Activated naive CD4-positive, alpha-beta T cell treated with anti-CD3 and anti-CD28 coated beads, Interleukin-2, amount 10 ng/mL, durations not matched to agents 7 days and 5 days (primary cell): ENCODE measurements at regions not wholly inside any gene's neighbourhood (a gene's known extent, or its start where the extent isn't known, plus 50 kb on each side); places are given as distances from the start of the nearest gene placed in this dataset.

ENCODE experiments used
- CTCF ChIA-PET: fragments of 350-600 bp; sonication (Branson Sonifier 250); formaldehyde crosslinking; loops from one replicate; lab custom pipeline; 2021; ENCODE audit warnings: antibody characterized with exemption; lab: Charles Lee
- DNase-seq: peaks from one replicate; pipeline ENCODE4 v3.0.0-alpha.2; 2020
- H3K27ac Mint-ChIP-seq: one replicate; pipeline ENCODE4 v1.8.0; 2021; ENCODE audit warnings: mild to moderate bottlenecking, moderate library complexity, mixed read lengths
- H3K27me3 Mint-ChIP-seq: one replicate; pipeline ENCODE4 v1.8.0; 2021; ENCODE audit warnings: mild to moderate bottlenecking, mixed read lengths
- H3K36me3 Mint-ChIP-seq: one replicate; pipeline ENCODE4 v1.8.0; 2021; ENCODE audit warnings: mixed read lengths
- H3K4me1 Mint-ChIP-seq: one replicate; pipeline ENCODE4 v1.8.0; 2021; ENCODE audit warnings: mixed read lengths
- H3K4me3 Mint-ChIP-seq: one replicate; pipeline ENCODE4 v1.8.0; 2021; ENCODE audit warnings: mild to moderate bottlenecking, moderate library complexity, mixed read lengths
- H3K9me3 Mint-ChIP-seq: one replicate; pipeline ENCODE4 v1.8.0; 2021; ENCODE audit warnings: mixed read lengths

DNA sequence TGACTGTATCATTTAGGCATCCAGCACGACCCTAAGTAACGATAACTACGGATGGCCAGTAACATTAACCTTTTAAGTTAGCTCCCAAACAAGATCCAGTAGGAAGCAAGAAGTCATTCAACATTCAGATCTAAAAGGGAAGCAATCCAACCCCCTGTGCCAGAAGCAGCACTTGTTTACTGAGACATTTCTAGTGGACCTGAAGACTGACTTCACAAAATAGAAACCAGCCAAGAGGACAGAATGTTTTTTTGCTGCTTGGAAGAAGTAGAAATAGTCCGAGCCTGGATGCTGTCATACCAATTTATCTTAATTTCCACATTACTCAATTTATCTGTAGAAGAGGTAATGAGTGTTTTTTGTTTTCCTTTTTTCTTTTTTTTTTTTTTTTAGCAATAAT lies 88.0 kb upstream of the CTTNBP2 start:
- Mint-ChIP-seq H3K27ac (no peak overlapping the region), H3K36me3 (no peaks in the 10 kb centered on the region), H3K4me1 (no peaks in the 10 kb centered on the region), H3K4me3 (no peak overlapping the region), H3K27me3 (no peaks in the 10 kb centered on the region), H3K9me3 (no peaks in the 10 kb centered on the region)
- CTCF ChIA-PET, result no interaction called here
- DNase-seq, result no peak

DNA sequence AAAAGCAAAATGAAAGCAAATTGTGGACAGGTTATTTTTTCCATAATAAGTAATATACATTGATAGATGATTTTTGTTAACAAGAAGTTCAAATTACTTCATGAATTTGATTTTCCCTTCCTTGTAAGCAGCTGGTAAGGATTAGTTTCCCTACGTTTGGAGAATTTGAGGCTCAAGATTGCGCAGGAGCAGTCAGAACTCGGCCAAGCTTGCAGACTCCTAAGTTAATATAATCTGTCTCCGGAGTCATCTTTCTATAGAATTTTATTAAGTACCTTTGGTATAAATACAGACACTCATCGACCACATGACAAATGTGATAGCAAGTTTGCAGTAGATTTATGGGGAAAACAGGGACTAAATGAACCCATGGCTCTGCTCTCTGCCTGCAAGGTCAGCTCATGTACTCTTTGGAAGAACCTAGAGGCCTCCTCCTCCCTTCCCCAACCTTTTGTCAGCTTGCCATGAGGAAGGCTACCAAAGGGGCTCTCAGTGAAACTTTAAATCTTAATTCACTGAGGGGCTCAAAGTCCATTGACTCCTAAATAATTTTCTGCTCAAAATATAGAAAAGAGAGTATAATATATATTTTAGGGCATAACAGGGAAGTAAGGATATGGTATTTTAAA lies 89.2 kb upstream of the CTTNBP2 start:
- no peak for DNase-seq
- Mint-ChIP-seq H3K27ac (no peak overlapping the region), H3K36me3 (no peaks in the 10 kb centered on the region), H3K9me3 (peaks cover 3% of the 10 kb centered on the region), H3K4me1 (no peaks in the 10 kb centered on the region), H3K4me3 (no peak overlapping the region), H3K27me3 (no peaks in the 10 kb centered on the region)
- CTCF ChIA-PET, result no interaction called here

DNA sequence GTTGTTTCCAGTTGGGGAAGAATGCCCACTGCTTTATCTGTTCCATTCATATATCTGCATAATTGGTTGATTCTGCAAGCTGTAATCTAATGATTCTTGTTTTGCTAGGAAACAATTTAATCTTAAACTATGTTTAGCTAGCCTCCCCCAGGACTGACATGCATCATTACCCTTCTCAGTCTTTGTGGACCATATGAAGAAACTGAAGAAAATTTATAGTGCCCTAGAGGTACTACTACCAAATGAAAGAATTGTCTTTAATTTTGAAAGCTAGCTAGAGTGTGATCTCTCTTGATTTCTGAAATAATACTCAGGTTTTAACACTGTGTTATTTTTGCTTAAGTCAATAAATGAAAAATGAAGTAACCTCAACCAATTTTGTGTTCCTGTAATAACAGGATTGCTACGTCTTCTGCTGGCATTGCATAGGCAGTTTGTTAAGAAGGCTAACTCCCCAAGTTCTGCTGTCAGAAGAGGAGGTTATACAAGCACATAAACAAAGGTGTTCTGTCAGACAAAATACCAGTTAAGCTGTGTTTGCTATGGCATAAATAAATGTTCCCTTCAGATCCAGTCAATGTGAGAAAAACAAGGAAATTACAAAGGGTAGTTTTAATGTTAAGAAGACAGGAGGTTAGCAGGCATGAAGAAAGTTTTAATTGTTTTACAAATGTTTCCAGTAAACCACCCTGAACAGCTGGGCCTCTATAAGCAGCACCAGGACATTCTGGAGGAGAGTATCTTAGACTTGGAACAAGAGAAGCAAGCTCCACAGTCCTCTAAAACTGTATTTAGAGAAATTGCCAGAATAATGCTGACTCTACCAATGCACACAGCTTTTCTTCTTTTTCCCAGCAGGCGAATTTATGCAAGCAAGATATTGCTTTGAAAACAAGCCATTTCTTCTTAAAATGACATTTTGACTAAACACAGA lies 90.3 kb upstream of the CTTNBP2 start:
- CTCF ChIA-PET, result interaction anchor here (0.6 to 0.7 kb wide), 2 partner anchors 13 to 30 kb away, joined by 3 to 4 read pairs; no protein-coding TSS in a partner anchor
- H3K36me3 Mint-ChIP-seq, result no peaks in the 10 kb centered on the region
- H3K9me3 Mint-ChIP-seq, result peaks cover 3% of the 10 kb centered on the region

DNA sequence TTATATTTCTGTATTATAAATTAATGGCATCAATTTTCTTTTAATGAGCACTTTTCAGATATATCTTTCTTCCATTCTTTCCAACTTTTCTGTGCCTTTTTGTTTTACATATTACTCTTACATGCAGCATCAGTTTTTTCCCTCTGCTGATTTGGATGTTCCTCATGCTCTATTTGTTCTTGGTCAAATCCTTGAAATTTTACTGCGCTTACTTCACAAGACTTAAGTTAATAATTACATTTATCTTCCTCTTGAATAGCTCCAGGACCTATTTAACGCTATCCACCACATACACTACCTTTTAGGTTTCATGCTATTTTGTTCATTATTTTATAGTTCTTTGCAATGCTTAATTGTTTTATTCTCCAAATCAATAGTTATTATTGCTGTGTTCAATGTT lies 97.6 kb upstream of the CTTNBP2 start:
- no peak overlapping the region for H3K27ac Mint-ChIP-seq
- no peak for DNase-seq
- no peaks in the 10 kb centered on the region for H3K4me1 Mint-ChIP-seq
- no peaks in the 10 kb centered on the region for H3K27me3 Mint-ChIP-seq
- peaks cover 7% of the 10 kb centered on the region for H3K9me3 Mint-ChIP-seq
- H3K4me3 Mint-ChIP-seq, result no peak overlapping the region
- CTCF ChIA-PET, result no interaction called here
- no peaks in the 10 kb centered on the region for H3K36me3 Mint-ChIP-seq

More for the DNA sequence above, 90.3 kb upstream of the CTTNBP2 start:
- Mint-ChIP-seq H3K27ac (no peak overlapping the region), H3K4me1 (no peaks in the 10 kb centered on the region), H3K27me3 (no peaks in the 10 kb centered on the region), H3K4me3 (no peak overlapping the region)
- DNase-seq, result no peak

DNA sequence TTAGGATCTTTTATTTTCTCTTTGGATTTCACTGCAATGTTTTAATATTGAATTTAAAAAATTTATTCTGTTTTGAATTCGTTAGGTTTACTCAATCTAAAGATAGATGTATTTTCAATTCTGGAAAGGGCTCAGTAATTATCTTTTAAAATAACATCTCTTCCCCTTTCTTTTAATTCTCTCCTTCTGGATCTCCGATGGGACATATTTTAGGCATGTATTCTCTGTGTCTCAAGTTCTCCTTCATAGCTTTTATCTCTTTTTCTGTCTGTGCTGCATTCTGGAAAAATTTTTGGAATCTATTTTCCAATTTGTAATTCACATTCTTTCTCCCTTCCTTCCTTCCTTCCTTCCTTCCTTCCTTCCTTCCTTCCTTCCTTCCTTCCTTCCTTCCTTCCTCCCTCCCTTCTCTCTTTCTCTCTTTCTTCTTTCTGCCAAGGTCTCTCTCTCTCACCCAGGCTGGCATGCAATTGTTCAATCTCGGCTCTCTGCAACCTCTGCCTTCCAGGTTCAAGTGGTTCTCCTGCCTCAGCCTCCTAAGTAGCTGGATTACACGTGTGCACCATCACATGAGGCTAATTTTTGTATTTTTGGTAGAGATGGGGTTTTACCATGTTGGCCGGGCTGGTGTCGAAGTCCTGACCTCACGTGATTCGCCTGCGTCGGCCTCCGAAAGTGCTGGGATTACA lies 98.5 kb upstream of the CTTNBP2 start:
- Mint-ChIP-seq H3K9me3 (peaks cover 4% of the 10 kb centered on the region), H3K27ac (no peak overlapping the region), H3K36me3 (no peaks in the 10 kb centered on the region), H3K4me3 (no peak overlapping the region), H3K27me3 (no peaks in the 10 kb centered on the region), H3K4me1 (no peaks in the 10 kb centered on the region)
- DNase-seq, result no peak
- CTCF ChIA-PET, result no interaction called here

DNA sequence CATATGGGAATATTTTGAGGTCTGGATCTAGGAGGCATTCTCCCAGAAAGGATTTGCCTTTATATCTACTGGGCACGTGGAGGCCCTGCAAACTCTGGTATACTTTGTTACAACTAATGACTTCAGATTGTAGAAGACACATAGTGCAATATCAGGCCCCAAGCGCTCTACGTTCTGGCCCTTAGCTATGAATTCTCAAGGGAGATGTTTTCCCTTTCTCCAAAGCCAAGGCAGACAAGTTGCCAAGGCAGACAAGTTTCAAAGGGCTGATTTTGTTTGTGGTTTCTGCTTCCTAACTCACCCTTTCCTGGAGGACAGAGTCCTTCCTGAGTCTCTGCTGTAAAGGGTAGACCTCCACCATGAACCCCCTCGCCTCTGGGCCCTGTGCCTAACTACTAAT lies 99.4 kb upstream of the CTTNBP2 start:
- Mint-ChIP-seq H3K27me3 (no peaks in the 10 kb centered on the region), H3K36me3 (no peaks in the 10 kb centered on the region), H3K27ac (no peak overlapping the region), H3K4me1 (no peaks in the 10 kb centered on the region), H3K4me3 (no peak overlapping the region), H3K9me3 (peaks cover 3% of the 10 kb centered on the region)
- CTCF ChIA-PET, result no interaction called here
- DNase-seq, result no peak

DNA sequence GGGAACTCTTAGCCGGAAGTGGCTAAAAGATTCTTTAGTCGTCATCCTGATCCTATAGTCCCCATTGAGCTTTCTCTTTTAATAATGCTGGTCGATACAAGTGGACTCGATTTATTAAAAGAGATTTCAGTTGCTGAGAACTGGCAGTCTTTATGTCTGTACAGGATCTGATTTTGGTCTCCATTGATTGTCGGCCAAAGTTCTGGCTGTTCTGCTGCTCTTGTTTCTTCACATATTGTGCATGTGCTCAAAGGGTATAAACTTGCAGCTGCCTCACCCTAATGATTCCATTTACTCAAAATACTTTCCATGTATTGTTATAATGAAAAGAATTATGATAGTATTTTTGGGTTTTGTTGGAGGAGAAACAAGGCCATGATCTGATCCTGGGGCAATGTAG lies 100.7 kb upstream of the CTTNBP2 start:
- CTCF ChIA-PET, result no interaction called here
- no peak for DNase-seq
- Mint-ChIP-seq H3K4me1 (no peaks in the 10 kb centered on the region), H3K9me3 (peaks cover 3% of the 10 kb centered on the region), H3K36me3 (no peaks in the 10 kb centered on the region), H3K4me3 (no peak overlapping the region), H3K27me3 (no peaks in the 10 kb centered on the region), H3K27ac (no peak overlapping the region)

DNA sequence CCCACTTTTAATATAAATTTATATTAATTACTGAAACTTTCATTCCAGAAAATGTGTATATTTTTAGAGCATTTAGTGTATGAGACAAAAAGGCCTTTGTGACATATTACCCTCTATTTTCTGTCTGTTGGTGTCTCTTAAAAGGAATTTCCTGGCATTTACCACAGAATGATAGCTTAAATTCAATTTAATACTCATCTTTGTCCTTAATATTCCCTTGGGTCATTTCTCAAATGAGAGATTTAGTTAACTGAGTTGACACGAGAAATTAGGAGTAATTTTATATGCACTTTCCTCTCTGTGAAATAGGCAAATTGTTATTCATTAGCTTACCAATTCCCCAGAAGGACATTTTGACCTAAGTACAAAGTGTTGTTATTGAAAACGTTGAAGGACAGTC lies 101.7 kb upstream of the CTTNBP2 start:
- Mint-ChIP-seq H3K4me3 (no peak overlapping the region), H3K27me3 (no peaks in the 10 kb centered on the region), H3K27ac (no peak overlapping the region), H3K9me3 (peaks cover 3% of the 10 kb centered on the region), H3K4me1 (no peaks in the 10 kb centered on the region), H3K36me3 (no peaks in the 10 kb centered on the region)
- CTCF ChIA-PET, result no interaction called here
- no peak for DNase-seq

DNA sequence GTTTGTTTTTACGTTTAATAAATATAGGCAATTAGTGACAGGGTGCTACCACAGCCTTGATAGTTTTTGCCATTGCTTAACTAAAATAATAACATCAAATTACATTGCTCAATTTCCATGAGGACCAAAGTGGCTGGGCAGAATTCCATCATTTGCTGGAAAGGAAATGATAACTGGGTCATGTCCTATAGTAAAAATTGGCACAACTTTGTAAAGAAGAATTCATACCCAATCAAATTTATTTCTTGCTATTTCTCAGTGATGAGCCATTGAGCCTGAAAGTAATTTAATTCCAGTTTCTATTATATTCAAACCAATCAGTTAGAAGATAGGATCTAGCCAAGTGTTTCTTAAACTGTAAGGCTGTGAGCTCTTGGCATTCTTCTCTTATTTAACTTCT lies 102.2 kb upstream of the CTTNBP2 start:
- H3K9me3 Mint-ChIP-seq, result peaks cover 3% of the 10 kb centered on the region
- no peak overlapping the region for H3K27ac Mint-ChIP-seq
- no peaks in the 10 kb centered on the region for H3K4me1 Mint-ChIP-seq
- H3K4me3 Mint-ChIP-seq, result no peak overlapping the region
- CTCF ChIA-PET, result no interaction called here
- DNase-seq, result no peak
- no peaks in the 10 kb centered on the region for H3K27me3 Mint-ChIP-seq
- H3K36me3 Mint-ChIP-seq, result no peaks in the 10 kb centered on the region

DNA sequence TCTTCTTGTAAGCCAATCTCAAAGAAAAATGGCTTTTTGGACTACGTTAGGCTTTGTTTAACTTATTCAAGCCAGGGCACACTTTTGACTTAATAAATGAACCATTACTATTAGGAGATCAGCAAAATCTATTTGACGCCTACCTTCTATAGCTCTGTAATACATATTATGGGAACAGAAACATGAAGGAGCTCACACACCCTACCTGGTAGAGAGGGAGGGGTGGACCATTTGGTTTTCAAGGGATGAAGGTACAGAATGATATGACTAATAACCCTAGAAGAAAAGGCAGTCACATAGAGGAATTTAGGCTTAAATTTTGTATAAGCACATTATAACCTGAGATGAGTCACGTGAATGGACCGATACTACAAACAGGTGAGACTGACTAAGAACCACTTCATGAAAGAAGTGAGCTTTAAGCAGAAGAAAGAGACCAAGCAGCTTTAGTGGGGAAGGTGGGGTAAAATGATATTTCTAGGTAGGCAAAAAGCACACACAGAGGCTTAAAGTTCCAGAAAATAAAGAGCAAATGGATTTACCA lies 106.8 kb upstream of the CTTNBP2 start:
- Mint-ChIP-seq H3K4me1 (no peaks in the 10 kb centered on the region), H3K36me3 (no peaks in the 10 kb centered on the region), H3K27me3 (no peaks in the 10 kb centered on the region), H3K4me3 (no peak overlapping the region), H3K9me3 (no peaks in the 10 kb centered on the region), H3K27ac (no peak overlapping the region)
- no peak for DNase-seq
- CTCF ChIA-PET, result no interaction called here

DNA sequence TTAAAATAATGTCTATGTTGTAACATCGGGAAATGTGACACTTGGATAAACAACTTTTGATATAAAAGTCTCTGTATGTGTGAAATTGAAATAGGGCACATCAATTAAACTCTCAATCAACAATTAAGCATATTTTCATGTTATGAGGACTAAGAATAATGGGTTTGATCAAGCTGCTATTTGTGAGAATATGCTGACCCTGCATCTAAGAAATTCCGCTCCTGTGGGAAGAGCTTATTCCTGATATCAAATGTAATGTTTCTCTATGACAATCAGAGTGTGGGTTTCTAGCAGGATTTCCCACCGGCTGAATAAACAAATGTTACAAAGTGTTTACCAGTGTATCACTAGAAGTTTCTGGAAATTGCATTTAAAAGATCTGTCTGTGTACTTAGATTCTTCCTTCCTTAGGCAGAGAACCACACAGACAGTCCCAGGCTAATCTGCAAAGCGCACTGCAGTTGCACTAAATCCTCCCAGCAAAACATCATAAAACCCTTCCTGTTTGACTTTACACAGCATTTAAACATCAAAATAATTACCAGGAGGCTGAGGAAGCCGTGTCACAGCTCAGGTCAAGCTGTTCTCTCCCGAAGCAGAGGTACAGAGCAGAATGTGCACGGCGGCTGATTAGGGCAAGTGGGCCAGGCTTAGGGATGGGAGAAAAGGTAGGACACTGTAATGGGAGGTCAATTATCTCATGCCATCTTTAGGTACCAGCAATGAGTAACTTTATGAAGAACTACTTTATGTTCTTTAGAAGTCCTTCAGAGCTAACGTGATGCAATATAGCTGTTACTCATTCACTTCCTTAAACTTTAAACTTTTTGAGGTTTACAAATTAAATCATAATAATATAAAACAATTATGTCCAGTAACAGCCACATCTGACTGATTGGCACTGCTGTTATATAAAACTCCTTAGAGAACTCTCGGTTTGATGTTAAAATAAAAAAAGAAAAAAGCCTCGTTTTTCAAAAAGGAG lies 109.1 kb upstream of the CTTNBP2 start:
- no peaks in the 10 kb centered on the region for H3K9me3 Mint-ChIP-seq
- no peak overlapping the region for H3K27ac Mint-ChIP-seq
- H3K36me3 Mint-ChIP-seq, result no peaks in the 10 kb centered on the region
- H3K4me3 Mint-ChIP-seq, result no peak overlapping the region
- H3K27me3 Mint-ChIP-seq, result no peaks in the 10 kb centered on the region
- no peak for DNase-seq
- CTCF ChIA-PET, result no interaction called here
- H3K4me1 Mint-ChIP-seq, result no peaks in the 10 kb centered on the region

DNA sequence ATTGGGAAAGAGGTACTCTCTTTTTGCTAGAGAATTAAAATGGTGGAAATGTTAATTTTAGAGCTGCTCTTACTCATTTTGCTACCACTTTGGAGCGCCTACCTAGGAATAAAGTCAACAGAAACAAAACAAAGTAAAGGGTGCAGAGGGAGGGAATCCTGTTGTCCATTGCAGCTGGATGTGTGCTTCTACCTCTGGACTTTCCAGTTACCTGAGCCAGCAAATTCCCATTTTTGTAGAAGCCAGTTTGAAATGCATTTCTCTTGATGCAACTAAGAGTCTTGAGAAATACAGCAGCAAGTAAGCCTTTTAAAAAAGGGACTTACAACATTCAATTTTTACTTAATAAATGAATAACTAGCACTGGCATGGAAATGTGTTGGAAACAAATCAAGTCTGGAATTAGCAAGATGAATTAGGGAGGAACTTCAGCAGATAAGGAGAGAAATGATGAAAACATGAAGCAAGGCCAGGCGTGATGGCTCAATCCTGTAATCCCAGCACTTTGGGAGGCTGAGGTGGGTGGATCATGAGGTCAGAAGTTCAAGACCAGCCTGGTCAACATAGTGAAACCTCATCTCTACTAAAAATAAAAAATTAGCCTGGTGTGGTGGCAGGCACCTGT lies 113.5 kb upstream of the CTTNBP2 start:
- no peaks in the 10 kb centered on the region for H3K9me3 Mint-ChIP-seq
- no peaks in the 10 kb centered on the region for H3K27me3 Mint-ChIP-seq

DNA sequence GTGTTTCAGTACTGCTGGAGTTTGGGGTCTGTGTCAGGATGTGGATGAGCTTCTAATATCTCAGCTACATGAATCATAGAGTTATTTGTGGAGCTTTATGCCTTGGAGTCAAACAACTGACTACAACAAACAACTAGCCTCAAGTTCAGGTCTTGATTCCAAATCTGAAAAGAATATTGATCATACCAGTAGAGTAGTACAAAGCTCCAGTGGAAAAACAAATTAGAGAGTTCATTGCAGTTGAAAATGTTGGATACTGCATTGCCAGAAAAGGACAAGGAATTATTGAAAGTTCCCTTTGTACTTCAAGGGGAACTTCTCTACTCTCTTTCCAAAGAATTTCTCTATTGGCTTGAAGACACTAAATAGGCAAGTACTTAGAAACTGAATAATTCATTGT lies 117.6 kb upstream of the CTTNBP2 start:
- Mint-ChIP-seq H3K4me1 (no peaks in the 10 kb centered on the region), H3K4me3 (no peak overlapping the region), H3K36me3 (no peaks in the 10 kb centered on the region), H3K27ac (no peak overlapping the region), H3K27me3 (no peaks in the 10 kb centered on the region), H3K9me3 (peaks cover under 1% of the 10 kb centered on the region)
- no peak for DNase-seq
- CTCF ChIA-PET, result no interaction called here

More for the DNA sequence above, 113.5 kb upstream of the CTTNBP2 start:
- H3K4me1 Mint-ChIP-seq, result no peaks in the 10 kb centered on the region
- DNase-seq, result no peak
- H3K27ac Mint-ChIP-seq, result no peak overlapping the region
- CTCF ChIA-PET, result no interaction called here
- H3K4me3 Mint-ChIP-seq, result no peak overlapping the region
- no peaks in the 10 kb centered on the region for H3K36me3 Mint-ChIP-seq
